Gastrocnemius medialis (tissue), 4 donors: ENCODE measurements at regions not wholly inside any gene's neighbourhood (a gene's known extent, or its start where the extent isn't known, plus 50 kb on each side); places are given as distances from the start of the nearest gene placed in this dataset.

Experiments
- POLR2A ChIP-seq, 2 donors: fragments of 450-650 bp; IDR thresholded peaks; one replicate each; pipeline ENCODE4 v1.6.1; 2017; ENCODE audit warnings: antibody characterized with exemption in 2 of 2, mild to moderate bottlenecking in 2 of 2, moderate library complexity in 2 of 2
- TF ChIP-seq, protein P1 (sequence below), 5 experiments: fragments of 450-650 bp in 3 of 5; fragments of 200-600 bp in 2 of 5; sonication (generic) in 2 of 5; IDR thresholded peaks in 4 of 5; conservative IDR thresholded peaks in 1 of 5; 1 replicate in 4 of 5; 2 replicates in 1 of 5; pipeline ENCODE4 v1.5.1; 2016 to 2019; ENCODE audit warnings: antibody characterized with exemption in 5 of 5, mild to moderate bottlenecking in 3 of 5, moderate library complexity in 3 of 5

DNA sequence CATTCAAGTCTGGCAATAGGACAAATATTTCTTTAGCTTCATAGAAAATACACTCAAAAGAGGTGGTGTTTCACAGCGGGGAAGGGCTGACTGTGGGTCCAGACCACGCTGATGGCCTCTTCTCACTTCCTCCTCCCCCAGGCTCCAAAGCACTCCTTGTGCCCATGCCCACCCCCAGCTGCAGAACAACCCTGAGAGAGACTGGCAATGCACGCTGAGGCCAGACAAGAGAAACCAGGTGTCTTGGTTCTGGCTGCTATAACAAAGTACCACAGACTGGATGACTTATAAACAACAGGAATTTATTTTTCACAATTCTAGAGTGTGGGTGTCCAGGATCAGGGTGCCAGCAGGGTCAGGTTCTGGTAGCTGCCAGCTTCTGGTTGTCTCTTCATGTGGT lies 386.1 kb downstream of the FBXW7 start:
- TF ChIP-seq, protein P1, sequence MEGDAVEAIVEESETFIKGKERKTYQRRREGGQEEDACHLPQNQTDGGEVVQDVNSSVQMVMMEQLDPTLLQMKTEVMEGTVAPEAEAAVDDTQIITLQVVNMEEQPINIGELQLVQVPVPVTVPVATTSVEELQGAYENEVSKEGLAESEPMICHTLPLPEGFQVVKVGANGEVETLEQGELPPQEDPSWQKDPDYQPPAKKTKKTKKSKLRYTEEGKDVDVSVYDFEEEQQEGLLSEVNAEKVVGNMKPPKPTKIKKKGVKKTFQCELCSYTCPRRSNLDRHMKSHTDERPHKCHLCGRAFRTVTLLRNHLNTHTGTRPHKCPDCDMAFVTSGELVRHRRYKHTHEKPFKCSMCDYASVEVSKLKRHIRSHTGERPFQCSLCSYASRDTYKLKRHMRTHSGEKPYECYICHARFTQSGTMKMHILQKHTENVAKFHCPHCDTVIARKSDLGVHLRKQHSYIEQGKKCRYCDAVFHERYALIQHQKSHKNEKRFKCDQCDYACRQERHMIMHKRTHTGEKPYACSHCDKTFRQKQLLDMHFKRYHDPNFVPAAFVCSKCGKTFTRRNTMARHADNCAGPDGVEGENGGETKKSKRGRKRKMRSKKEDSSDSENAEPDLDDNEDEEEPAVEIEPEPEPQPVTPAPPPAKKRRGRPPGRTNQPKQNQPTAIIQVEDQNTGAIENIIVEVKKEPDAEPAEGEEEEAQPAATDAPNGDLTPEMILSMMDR (IDR thresholded peaks at IDR 0.05 in 4 of 5, conservative IDR thresholded peaks at IDR 0.05 in 1 of 5) = no peak
- TF ChIP-seq POLR2A (IDR thresholded peaks at IDR 0.05) = no peak
